HG02642 (cell line): ENCODE measurements at regions not wholly inside any gene's neighbourhood (a gene's known extent, or its start where the extent isn't known, plus 50 kb on each side); places are given as distances from the start of the nearest gene placed in this dataset.
"Not testable (repeated sequence)": the region's sequence is repeated elsewhere in the genome, so short reads cannot be mapped to it uniquely, and the experiment has no call there.

Source experiments
- ATAC-seq: cut with Tn5 transposase; IDR thresholded peaks from one replicate; pipeline ENCODE4 v1.9.1; 2021; ENCODE audit warnings: mild to moderate bottlenecking; ENCODE audit not compliant: unreplicated experiment, poor library complexity

DNA sequence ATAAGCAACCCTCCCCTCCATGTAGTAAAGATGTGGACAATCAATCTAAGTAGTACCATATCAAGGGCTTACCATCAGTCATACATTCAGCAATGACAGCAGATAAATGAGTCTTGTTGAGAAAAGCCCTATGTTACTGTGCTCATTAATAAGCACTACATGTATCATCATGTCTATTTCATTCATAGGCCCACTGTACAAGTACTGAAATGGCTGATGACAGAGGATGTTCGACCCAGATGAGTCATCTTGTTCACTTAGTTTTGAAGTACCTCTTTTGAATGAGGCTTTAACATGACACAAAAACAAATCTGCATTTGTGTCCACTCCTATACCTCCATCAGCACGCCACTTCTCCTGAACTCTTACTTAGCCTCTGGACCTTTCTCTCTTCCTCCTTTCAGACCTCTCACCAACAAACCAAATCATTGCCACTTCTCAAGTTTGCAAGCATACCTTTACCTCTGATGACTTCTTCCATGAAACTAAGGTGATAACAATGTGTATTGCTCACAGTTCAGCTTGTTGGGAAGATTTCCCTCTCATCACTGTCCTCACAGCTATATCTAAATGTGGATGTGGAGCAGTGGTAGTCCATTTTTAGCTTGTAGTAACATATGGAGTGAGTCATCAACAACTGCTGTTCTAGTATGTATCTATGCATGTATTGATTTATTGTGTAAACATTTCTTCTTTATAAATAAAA lies 921.0 kb upstream of the SLC39A10 start:
- no peak for ATAC-seq

DNA sequence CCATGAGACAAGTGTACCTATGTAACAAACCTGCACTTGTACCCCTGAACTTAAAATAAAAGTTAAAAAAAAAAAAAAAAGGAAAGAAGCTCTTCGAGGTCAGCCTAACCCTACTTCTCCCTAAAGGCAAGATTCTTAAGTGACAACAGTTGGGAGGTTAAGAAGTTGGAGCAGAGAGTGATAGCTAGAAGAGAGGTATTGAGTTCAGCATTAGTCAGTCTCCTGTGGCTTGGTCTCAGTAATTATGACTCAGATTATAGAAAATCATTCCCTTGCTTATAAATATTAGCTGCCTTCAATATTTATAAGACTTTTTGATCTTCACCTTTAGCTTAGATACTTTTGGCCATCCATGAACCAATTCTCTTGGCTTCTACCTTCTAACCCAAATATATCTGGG lies 926.8 kb upstream of the SLC39A10 start:
- no peak for ATAC-seq

DNA sequence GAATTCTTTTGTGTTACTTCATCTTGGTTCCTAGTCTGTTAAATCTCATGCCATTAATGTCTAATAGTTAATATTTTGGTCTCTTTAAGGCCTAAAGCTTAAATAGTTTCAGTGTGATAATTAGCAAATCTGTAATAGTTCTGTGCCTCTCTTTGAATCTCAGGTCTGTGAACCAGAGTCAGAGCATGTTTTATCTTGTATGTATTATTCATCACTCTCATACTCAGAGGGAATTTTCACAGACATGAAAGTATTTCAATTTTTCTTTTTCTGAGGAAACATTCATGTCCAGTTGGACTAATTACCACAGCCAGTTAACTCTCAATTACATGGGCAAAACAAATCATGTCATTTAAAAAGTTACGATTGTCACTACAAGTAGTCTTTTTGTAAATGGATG lies 931.9 kb upstream of the SLC39A10 start:
- ATAC-seq, result no peak

DNA sequence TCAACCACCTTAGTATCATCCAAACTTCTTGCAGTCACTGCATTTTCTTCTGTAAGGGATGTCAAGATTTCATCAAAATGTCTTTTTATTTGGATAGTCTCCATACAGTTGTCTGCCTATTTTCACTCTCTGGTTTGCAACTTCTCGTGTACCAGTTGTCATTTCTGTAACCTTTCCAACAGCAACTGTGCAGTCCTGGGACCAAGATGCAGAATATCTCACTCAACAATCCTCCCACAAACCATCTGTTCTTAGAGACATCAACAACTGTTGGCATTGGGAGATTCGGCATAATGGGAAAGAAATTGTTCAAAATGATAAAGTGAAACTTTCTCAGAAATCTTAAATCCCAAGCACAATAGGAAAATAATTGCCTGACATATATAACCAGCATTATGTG lies 933.6 kb upstream of the SLC39A10 start:
- ATAC-seq, result no peak

DNA sequence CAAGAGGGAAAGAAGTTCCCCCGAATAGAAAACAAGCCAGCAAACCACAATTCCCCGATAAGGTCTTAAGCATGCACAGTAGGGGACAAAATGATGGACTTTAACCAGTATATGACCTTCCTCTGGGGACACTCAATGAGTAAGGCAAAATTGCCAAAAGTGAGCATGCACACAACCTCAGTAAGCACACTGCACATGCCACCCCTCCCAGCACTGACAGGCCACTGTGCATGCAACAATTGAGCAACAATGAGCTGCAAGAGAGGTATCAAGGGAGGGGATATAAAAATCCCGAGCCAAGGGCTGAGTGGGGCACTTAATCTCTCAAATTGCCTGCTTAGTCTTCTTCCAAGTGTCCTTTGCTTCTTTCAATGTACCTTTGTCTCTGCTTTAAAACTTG lies 935.8 kb upstream of the SLC39A10 start:
- ATAC-seq, result no peak

DNA sequence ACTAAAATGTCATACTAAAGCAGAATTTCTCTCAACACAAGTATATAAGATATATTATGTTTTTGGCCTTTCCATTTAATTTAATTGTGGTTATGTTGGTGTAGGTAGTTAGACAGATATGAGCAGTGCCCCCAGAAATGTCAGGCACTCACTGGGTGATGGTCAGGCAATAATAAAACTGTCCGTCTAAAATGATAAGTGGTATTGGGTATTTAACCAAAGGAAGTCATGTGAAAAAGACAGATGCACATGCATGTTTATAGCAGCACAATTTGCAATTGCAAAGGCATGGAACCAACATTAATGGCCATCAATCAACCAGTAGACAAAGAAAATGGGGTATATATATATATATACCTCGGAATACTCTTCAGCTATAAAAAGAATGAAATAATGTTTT lies 936.6 kb upstream of the SLC39A10 start:
- ATAC-seq, result no peak

DNA sequence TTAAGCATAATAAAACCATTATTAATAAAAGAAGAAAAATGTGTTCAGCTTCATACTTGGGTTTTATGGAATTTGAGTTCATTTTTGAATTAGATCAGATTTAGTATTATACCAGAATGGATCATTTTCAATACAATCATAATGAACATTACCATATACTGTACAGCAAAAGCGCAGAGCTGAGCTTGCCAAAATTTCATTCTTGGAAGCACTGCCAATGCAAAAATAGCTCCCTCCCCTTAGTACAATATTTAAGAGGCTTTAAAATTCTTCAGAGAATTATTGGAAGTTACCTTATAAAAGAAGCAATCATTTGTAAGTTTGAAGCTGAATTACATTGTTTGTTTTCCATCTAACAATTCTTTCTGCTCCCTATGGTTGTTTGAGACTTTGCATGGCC lies 938.1 kb upstream of the SLC39A10 start:
- no peak for ATAC-seq

DNA sequence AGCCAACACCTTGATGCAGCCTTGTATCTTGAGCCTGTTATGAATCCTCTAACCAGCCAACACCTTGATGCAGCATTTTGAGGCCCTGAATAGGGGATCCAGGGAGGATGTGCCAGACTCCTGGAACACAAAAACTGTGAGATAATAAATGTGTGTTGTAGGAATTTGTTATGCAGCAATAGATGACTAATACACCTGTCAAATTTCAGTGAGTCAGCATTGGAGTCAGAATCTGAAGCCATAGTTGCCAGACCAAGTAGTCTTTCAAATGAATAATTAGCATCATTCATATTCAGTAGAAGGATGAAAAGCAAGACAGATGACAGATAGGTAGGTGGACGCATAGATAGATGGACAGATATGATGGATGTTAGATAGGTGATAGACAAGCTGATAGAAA lies 942.5 kb upstream of the SLC39A10 start:
- no peak for ATAC-seq

DNA sequence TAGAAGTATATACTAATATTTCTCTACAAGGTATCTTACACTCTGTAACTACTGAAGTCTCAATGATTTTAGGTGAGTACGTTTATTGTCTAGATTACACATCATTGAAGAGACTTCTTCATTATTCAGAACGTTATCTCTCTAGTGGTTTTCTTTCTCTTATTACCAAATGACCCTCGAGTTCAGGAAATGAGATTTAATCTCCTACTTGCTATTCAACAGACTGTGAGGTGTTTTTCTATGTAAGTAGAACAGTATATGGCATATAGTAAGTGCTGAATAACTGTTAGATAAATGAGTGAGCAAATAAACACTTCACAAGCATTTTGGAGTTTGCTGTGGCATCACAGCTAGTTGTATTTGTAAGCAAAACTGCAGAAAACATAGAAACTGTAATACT lies 947.2 kb upstream of the SLC39A10 start:
- no peak for ATAC-seq

DNA sequence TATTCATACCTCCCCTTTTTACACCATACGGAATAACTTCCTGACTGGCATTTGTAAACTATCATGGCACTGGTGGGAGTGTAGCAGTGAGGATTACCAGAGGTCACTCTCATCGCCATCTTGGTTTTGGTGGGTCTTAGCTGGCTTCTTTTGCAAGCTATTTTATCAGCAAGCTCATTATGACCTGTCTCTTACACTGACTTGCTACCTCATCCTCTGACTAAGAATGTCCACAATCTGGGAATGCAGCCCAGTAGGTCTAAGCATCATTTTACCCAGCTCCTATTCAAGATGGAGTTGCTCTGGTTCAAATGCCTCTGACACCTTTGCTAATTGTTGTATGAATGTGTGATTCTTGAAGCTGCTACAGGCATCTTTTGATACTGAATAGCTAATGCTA lies 950.8 kb upstream of the SLC39A10 start:
- no peak for ATAC-seq

DNA sequence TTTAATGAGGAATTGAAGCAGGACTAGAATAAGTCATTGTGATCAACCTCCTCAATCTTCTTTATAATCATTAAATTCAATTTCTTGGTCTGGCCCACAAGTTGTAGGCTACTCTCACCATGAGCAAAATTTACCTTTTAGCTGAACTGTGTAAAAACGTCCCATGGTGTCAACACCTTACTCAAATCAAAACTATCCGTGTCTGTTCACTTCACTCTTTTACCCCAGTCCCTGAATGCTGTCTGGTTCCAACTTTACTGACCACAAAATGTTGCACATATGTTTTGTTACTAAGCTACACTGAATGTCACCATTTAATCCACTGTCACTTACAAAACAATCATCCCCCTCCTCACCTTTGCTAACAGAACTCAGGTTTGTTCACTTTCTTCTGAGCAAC lies 951.6 kb upstream of the SLC39A10 start:
- no peak for ATAC-seq

DNA sequence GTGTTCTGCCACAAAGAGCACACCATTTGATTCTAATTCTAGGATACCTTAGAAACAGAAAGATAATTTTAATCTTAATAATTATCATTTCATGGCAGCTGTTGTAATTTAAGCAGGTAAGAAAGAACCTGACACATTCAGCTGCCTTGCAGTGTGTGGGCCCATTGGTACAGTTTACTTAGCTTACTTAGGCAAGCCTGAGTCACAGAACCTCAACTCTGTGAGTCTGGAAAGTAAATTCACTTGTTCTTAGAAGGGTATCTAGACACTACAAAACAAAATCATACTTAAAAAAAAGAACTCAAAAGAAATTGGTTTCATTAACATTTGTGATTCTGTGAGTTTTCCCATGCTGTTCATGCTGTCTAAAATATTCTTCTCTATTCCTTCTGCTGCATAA lies 956.3 kb upstream of the SLC39A10 start:
- no peak for ATAC-seq

DNA sequence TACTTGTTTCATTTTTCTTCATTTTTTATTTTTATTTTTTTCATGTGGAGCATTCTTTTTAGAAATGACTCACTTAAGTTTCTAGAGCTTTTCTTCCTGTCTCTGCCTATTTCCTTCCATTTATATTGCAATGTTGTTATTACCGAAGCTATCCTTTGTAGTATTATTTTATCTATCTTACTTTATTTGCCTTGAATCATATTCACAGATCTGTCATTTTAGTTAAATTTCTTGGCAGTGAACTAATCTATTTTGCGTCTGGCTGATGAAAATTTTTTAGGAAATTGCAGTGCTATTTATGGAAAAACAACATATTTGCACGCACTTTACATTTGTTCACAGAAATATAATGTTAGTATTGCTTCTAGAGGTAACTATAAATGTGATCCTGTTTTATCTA lies 956.9 kb upstream of the SLC39A10 start:
- no peak for ATAC-seq

DNA sequence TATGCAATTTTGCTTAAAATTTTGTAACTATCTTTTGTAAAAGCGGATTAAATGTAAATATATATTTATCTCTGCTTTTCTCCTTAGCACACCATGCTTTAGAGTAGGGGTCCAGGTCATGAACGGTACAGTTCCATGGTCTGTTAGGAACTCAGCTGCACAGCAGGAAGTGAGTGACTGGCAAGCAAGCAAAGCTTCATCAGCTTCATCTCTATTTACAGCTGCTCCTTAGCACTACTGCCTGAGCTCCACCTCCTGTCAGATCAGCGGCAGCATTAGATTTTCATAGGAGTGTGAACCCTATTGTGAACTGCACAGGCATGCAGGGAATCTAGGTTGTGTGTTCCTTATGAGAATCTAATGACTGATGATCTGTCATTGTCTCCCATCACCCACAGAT lies 959.0 kb upstream of the SLC39A10 start:
- ATAC-seq, result no peak

DNA sequence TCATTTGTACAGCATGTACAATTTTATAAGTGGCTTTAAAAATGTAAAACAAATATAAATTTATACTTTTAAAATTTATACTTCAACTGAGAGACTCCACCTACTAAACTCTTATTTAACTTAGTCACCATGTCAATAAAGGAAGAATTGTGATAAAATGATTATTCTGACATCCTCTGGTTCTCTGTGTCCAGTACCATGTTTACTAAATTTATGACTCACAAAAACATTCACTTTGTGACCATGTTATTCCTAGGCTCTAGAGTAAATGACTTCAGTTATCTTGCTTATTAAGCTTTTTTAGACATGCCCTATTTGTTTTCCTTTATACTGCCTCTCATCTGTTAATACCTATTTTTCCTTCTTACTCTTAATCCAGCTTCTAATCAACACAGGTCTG lies 959.6 kb upstream of the SLC39A10 start:
- no peak for ATAC-seq

DNA sequence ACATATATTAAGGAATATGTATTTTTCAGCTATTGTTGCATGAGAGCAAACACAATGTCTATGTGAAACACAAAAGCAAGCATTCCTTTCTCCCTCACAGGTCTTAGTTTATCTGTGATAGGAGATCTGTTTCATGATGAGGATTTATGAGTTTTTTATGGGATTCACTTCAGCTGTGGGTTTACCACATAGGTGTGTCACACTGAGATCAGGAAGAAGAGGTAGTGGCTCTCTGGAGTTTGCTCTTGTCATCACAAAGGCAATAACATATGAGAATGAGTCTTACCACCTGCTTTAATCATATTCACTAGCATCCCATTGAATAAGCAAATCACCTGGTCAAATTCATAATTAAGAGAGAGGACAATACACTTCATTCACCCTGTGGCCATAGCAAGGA lies 960.3 kb upstream of the SLC39A10 start:
- no peak for ATAC-seq

DNA sequence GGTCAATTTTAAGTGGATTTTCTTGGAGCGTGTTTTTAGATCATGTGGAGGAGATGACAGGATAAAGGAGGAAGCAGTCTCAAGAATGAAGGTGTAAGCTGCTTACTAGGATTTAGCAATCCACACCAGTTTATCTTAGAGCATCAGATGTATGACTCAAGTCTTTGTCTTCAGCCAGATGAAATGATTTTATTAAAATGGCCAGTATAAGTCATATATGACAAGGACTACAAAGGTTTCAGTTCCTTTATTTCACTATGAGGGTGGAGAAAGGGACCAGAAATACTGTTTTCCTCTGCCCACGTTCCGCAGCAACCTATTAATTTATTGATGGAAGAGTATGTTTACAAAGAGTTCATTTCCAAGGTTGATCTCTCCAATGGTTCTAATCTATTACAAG lies 970.5 kb upstream of the SLC39A10 start:
- ATAC-seq, result no peak

DNA sequence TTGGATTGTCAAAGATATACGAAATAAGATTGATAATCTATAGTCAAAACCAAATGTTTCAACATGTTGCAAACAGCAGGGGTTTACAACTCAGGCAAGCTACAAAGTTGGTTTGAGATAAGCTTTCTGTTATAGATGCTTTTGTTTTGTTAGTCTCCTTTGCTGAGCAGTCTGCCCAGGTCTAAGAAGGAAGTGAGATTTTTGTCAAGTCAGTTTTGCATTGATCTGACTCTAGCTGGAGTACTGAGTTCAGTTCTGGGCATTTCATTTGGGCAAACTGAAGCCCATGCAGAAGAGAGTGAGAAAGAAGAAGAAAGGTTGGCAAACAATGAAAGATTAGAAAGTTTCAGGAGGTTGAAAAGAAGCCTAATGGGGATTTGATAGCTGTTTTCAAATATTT lies 983.0 kb upstream of the SLC39A10 start:
- no peak for ATAC-seq

DNA sequence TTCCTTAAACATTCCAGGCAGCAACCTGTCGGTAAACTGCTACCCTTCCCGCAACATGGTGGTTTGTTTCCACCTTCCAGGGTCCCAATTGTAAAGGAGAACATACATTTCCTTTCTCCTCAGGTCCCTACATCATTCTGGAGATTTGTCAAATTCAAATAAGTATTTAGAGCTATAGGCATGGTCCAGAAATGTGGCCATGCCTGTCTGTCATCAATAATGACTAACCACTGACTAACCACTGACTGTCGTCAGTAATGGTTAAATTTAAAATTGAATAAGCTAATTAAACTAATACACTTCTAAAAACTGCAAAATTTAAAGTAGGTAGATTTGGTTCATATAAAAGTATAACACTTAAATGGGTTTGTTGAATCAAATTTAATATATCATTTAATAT lies 984.0 kb upstream of the SLC39A10 start:
- no peak for ATAC-seq

DNA sequence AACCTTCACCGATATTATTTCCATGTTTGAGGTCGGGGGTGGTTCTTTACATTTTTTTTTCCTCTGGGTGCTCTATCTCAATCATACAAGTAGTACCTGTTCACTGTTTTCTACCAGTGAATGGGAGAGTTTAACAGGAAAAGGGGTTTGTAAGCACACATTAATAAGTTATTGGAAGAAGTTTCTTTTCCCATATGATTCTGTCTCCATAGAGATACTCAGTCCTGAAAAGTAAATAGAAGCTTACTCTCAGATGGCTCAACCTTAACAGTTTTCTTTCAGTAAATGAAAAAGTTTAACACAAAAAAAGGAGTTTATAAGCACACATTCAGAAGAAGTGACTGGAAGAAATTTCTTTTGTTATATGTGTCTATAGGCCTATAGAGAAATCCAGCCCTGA lies 995.6 kb upstream of the SLC39A10 start:
- no peak for ATAC-seq

DNA sequence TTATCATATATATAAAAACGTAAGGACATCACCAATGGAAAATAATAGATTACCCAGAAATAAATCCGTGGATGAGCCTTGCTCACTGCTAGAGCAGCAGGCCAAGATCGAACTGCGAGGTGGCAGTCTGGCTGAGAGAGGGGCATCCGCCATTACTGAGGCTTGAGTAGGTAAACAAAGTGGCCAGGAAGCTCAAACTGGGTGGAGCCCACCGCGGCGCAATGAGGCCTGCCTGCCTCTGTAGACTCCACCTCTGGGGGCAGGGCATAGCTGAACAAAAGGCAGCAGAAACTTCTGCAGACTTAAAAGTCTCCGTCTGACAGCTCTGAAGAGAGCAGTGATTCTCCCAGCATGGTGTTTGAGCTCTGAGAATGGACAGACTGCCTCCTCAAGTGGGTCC lies 1018.0 kb upstream of the SLC39A10 start:
- not testable (repeated sequence) for ATAC-seq

DNA sequence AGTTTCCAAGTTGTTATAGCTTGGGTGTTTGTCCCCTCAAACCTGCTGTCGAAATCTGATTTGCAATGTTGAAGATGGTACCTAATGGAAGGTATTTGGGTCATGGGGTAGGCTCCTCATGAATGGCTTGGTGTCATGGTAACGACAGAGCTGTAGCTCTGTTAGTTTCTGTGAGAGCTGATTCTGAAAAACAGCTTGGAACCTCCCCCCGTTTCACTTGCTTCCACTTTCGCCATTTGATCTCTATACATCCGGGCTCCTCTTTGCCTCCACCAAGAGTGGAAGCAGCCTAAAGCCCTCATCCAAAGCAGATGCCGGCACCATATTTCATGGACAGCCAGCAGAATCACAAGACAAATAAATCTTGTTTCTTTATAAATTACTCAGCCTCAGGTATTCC lies 1035.1 kb upstream of the SLC39A10 start:
- no peak for ATAC-seq

DNA sequence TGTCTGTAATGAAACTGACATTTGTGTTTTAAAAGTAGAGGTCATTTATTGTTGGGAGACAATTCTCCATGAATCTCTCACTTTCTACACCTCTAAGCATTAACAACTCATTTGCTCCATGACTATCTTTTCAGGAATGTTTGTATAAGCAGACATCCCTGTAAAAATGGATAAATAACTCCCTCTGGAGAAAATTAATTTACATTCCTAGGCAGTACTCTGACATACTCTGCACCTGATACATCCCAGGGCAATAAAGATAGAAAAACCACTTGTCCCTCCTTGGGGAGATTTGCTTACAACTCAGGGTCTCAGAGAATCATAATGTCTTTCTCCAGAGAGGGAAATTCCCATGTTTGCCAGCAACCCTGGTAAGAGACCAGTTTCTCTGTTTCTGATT lies 1037.7 kb upstream of the SLC39A10 start:
- ATAC-seq, result no peak
